ENCODE measurements at regions not wholly inside any gene's neighbourhood (a gene's known extent, or its start where the extent isn't known, plus 50 kb on each side); places are given as distances from the start of the nearest gene placed in this dataset.

DNA sequence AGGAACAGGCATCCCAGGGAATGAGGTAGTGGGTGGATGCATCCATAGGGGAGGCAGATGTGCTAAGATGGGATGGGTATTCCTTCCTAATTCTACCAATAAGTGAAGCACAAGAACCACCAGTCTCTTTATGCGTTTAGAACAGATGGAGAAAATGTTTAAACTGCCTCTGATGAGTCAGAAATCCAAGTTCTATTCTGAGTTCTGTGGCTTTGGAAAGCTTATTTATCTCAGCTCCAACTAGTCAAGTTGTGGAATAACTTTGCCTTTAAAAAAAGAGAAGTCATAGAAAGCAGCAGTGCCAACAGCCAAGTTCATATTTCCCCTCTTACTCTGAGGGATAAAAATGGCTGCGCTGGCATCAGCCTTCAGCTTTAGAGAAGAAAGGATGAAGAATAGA lies 761.7 kb downstream of the IGSF11 start:
- ATAC-seq: no peak
- TF ChIP-seq TCF4 (CRISPR knock-in tag; IDR thresholded peaks at IDR 0.05; ENCODE audit: borderline replicate concordance) (no peak), ZNF565 (CRISPR knock-in tag; conservative IDR thresholded peaks at IDR 0.05; ENCODE audit: low read depth) (no peak), ZNF8 (CRISPR knock-in tag; IDR thresholded peaks at IDR 0.05) (no peak), ISL1 (CRISPR knock-in tag; IDR thresholded peaks at IDR 0.05) (no peak), ZFP3 (CRISPR knock-in tag; IDR thresholded peaks at IDR 0.05) (no peak), SNAI2 (CRISPR knock-in tag; IDR thresholded peaks at IDR 0.05) (no peak)

DNA sequence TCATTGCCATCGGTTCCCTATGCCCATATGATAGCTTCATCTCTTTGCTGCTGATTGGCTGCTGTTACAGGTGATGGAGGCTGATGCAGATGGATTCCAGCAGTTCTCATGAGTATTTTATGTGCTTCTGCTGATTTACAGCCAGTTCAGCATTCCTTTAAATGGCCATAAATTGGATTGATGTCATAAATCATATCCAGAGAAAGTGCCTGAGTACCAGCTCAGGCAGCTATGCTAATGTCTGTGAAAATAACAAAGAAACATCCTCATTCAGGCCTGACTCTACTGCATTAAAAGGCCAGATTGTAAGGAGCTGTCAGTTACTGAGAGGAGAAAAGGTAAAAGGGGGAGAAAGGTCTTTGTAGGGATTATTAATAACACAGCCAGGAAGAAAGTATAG lies 756.8 kb downstream of the IGSF11 start:
- TF ChIP-seq ZNF8 (CRISPR knock-in tag; IDR thresholded peaks at IDR 0.05) (no peak), PPARA (CRISPR knock-in tag; IDR thresholded peaks at IDR 0.05; ENCODE audit: borderline replicate concordance) (no peak), RARB (CRISPR knock-in tag; IDR thresholded peaks at IDR 0.05) (no peak), ZNF565 (CRISPR knock-in tag; conservative IDR thresholded peaks at IDR 0.05; ENCODE audit: low read depth) (no peak), ZFP3 (CRISPR knock-in tag; IDR thresholded peaks at IDR 0.05) (no peak), ISL1 (CRISPR knock-in tag; IDR thresholded peaks at IDR 0.05) (peak; percentile 10; the same call in 1 of the 2 replicates), SNAI2 (CRISPR knock-in tag; IDR thresholded peaks at IDR 0.05) (no peak)
- ATAC-seq: no peak

DNA sequence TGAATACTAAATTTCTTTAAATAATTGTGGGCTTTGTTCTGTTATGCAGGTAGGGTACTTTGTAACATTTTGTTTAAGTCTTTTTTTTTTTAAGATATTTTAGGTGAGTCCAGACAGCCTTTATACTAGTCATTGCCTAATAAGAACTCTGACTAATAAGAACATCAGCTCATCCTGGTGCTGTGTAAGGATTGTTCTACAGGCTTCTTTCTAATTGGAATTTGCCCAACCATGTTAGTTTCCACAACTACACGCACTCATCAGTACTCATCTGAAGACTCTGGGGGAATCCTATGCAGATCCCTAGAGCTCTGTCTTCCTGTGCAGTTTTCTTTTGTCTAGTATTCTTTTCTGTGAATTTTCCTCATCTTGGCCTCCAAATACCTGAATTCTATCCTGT lies 741.8 kb downstream of the IGSF11 start:
- TF ChIP-seq ZC3H10 (CRISPR knock-in tag; IDR thresholded peaks at IDR 0.05): no peak
- TF ChIP-seq, protein P1, sequence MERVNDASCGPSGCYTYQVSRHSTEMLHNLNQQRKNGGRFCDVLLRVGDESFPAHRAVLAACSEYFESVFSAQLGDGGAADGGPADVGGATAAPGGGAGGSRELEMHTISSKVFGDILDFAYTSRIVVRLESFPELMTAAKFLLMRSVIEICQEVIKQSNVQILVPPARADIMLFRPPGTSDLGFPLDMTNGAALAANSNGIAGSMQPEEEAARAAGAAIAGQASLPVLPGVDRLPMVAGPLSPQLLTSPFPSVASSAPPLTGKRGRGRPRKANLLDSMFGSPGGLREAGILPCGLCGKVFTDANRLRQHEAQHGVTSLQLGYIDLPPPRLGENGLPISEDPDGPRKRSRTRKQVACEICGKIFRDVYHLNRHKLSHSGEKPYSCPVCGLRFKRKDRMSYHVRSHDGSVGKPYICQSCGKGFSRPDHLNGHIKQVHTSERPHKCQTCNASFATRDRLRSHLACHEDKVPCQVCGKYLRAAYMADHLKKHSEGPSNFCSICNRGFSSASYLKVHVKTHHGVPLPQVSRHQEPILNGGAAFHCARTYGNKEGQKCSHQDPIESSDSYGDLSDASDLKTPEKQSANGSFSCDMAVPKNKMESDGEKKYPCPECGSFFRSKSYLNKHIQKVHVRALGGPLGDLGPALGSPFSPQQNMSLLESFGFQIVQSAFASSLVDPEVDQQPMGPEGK (CRISPR knock-in tag; IDR thresholded peaks at IDR 0.05; ENCODE audit: borderline replicate concordance): no peak
- TF ChIP-seq ZNF8 (CRISPR knock-in tag; IDR thresholded peaks at IDR 0.05): no peak
- TF ChIP-seq ARNTL (CRISPR knock-in tag; IDR thresholded peaks at IDR 0.05; ENCODE audit: borderline replicate concordance, low read depth): no peak
- TF ChIP-seq ZNF565 (CRISPR knock-in tag; conservative IDR thresholded peaks at IDR 0.05; ENCODE audit: low read depth): no peak
- TF ChIP-seq, protein P2, sequence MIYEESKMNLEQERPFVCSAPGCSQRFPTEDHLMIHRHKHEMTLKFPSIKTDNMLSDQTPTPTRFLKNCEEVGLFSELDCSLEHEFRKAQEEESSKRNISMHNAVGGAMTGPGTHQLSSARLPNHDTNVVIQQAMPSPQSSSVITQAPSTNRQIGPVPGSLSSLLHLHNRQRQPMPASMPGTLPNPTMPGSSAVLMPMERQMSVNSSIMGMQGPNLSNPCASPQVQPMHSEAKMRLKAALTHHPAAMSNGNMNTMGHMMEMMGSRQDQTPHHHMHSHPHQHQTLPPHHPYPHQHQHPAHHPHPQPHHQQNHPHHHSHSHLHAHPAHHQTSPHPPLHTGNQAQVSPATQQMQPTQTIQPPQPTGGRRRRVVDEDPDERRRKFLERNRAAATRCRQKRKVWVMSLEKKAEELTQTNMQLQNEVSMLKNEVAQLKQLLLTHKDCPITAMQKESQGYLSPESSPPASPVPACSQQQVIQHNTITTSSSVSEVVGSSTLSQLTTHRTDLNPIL (CRISPR knock-in tag; IDR thresholded peaks at IDR 0.05; ENCODE audit: low read depth): no peak
- no peak for TF ChIP-seq CSDC2 (CRISPR knock-in tag; IDR thresholded peaks at IDR 0.05)
- TF ChIP-seq TCF4 (CRISPR knock-in tag; IDR thresholded peaks at IDR 0.05; ENCODE audit: borderline replicate concordance): no peak
- no peak for TF ChIP-seq TOX (CRISPR knock-in tag; IDR thresholded peaks at IDR 0.05; ENCODE audit: borderline replicate concordance)
- TF ChIP-seq OSR1 (CRISPR knock-in tag; IDR thresholded peaks at IDR 0.05): no peak
- no peak for TF ChIP-seq SNAI2 (CRISPR knock-in tag; IDR thresholded peaks at IDR 0.05)
- TF ChIP-seq ESRRG (CRISPR knock-in tag; IDR thresholded peaks at IDR 0.05): no peak
- no peak for TF ChIP-seq BACH2 (CRISPR knock-in tag; IDR thresholded peaks at IDR 0.05; ENCODE audit: borderline replicate concordance)
- TF ChIP-seq PPARA (CRISPR knock-in tag; IDR thresholded peaks at IDR 0.05; ENCODE audit: borderline replicate concordance): no peak
- TF ChIP-seq, protein P3, sequence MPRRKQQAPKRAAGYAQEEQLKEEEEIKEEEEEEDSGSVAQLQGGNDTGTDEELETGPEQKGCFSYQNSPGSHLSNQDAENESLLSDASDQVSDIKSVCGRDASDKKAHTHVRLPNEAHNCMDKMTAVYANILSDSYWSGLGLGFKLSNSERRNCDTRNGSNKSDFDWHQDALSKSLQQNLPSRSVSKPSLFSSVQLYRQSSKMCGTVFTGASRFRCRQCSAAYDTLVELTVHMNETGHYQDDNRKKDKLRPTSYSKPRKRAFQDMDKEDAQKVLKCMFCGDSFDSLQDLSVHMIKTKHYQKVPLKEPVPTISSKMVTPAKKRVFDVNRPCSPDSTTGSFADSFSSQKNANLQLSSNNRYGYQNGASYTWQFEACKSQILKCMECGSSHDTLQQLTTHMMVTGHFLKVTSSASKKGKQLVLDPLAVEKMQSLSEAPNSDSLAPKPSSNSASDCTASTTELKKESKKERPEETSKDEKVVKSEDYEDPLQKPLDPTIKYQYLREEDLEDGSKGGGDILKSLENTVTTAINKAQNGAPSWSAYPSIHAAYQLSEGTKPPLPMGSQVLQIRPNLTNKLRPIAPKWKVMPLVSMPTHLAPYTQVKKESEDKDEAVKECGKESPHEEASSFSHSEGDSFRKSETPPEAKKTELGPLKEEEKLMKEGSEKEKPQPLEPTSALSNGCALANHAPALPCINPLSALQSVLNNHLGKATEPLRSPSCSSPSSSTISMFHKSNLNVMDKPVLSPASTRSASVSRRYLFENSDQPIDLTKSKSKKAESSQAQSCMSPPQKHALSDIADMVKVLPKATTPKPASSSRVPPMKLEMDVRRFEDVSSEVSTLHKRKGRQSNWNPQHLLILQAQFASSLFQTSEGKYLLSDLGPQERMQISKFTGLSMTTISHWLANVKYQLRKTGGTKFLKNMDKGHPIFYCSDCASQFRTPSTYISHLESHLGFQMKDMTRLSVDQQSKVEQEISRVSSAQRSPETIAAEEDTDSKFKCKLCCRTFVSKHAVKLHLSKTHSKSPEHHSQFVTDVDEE (CRISPR knock-in tag; IDR thresholded peaks at IDR 0.05): no peak
- TF ChIP-seq GLIS3 (CRISPR knock-in tag; IDR thresholded peaks at IDR 0.05): no peak
- no peak for TF ChIP-seq ZFP3 (CRISPR knock-in tag; IDR thresholded peaks at IDR 0.05)
- no peak for TF ChIP-seq ISL1 (CRISPR knock-in tag; IDR thresholded peaks at IDR 0.05)
- ATAC-seq: no peak

DNA sequence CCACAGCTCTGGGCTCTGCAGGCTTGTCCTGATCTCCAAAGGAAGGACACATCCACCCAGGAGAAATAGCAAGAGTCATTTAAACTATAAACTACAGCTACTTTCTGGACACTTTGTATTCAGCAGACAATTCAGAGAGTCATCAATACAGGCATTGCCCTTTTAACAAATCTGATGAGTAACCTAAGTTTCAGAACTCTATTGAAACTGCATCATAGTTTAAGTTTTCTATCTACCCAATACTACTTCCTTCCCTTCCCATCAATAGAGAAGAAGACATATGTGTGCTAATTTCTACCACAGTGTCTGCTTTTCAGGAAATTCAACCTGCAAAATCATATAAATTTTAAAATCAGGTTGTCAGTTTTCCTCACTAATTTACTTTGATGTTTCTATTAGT lies 736.5 kb downstream of the IGSF11 start:
- TF ChIP-seq ARNTL (CRISPR knock-in tag; IDR thresholded peaks at IDR 0.05; ENCODE audit: borderline replicate concordance, low read depth) (no peak), ZFP3 (CRISPR knock-in tag; IDR thresholded peaks at IDR 0.05) (no peak), ZNF70 (CRISPR knock-in tag; IDR thresholded peaks at IDR 0.05) (no peak)
- TF ChIP-seq, protein P4, sequence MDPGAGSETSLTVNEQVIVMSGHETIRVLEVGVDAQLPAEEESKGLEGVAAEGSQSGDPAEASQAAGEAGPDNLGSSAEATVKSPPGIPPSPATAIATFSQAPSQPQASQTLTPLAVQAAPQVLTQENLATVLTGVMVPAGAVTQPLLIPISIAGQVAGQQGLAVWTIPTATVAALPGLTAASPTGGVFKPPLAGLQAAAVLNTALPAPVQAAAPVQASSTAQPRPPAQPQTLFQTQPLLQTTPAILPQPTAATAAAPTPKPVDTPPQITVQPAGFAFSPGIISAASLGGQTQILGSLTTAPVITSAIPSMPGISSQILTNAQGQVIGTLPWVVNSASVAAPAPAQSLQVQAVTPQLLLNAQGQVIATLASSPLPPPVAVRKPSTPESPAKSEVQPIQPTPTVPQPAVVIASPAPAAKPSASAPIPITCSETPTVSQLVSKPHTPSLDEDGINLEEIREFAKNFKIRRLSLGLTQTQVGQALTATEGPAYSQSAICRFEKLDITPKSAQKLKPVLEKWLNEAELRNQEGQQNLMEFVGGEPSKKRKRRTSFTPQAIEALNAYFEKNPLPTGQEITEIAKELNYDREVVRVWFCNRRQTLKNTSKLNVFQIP (CRISPR knock-in tag; IDR thresholded peaks at IDR 0.05; ENCODE audit: borderline replicate concordance, low read depth): no peak
- ATAC-seq: no peak

Measured in SK-N-SH treated with all-trans-retinoic acid at 6 μM for 48 hours (cell line).